RWPE2 (cell line): ENCODE measurements at regions not wholly inside any gene's neighbourhood (a gene's known extent, or its start where the extent isn't known, plus 50 kb on each side); places are given as distances from the start of the nearest gene placed in this dataset.

Experiments used
- ATAC-seq: fragments of 200-7000 bp; cut with Tn5 transposase; 3 replicates; pipeline ENCODE4 v1.9.1; 2021; ENCODE audit warnings: low read depth
- DNase-seq: peaks from one replicate; pipeline ENCODE4 v3.0.0-alpha.2; 2020; ENCODE audit warnings: low spot score
- H3K27ac ChIP-seq: fragments of 450-650 bp; 2 replicates; pipeline ENCODE4 v1.5.1; 2017; ENCODE audit warnings: mild to moderate bottlenecking; ENCODE audit not compliant: poor library complexity, severe bottlenecking
- H3K27me3 ChIP-seq: fragments of 250-450 bp; sonication (Bioruptor Pico); 2 replicates; pipeline ENCODE4 v1.5.1; 2021; ENCODE audit warnings: mild to moderate bottlenecking, moderate library complexity; ENCODE audit not compliant: insufficient read depth, poor library complexity, severe bottlenecking
- H3K36me3 ChIP-seq: fragments of 250-450 bp; sonication (Bioruptor Pico); 2 replicates; pipeline ENCODE4 v1.5.1; 2020; ENCODE audit warnings: low read depth, mild to moderate bottlenecking, moderate library complexity
- H3K4me1 ChIP-seq: fragments of 250-450 bp; sonication (Bioruptor Pico); 2 replicates; pipeline ENCODE4 v1.5.1; 2021; ENCODE audit warnings: mild to moderate bottlenecking, moderate library complexity; ENCODE audit not compliant: insufficient read depth, poor library complexity, severe bottlenecking
- H3K4me3 ChIP-seq: fragments of 250-450 bp; sonication (Bioruptor Pico); 2 replicates; pipeline ENCODE4 v1.5.1; 2021; ENCODE audit warnings: mild to moderate bottlenecking, moderate library complexity; ENCODE audit not compliant: severe bottlenecking
- H3K9me3 ChIP-seq: fragments of 250-450 bp; sonication (Bioruptor Pico); 2 replicates; pipeline ENCODE4 v1.5.1; 2021; ENCODE audit warnings: mild to moderate bottlenecking, moderate library complexity; ENCODE audit not compliant: severe bottlenecking
- TF ChIP-seq, protein P1 (sequence below): fragments of 450-650 bp; IDR thresholded peaks from one replicate; pipeline ENCODE4 v1.5.1; 2017; ENCODE audit warnings: mild to moderate bottlenecking, moderate library complexity; ENCODE audit not compliant: poor library complexity, severe bottlenecking

DNA sequence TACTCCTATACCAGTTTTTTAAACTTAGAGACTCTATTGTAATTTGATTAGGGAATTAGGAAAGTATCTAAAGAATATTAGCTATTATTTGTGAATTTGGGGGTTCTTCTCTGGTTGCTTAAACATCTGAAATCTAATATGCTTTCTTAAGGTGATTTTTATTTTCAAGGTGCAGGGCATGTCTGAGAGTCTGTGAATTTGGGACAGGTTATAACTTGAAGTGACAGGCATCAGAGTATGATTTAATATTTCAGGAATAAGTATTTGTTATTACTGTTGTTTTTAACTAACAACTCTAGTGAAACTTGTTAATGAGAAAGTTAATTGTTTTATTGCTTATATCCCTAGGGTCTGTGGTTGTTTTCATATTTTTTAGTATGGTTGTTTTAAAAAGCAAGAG lies 321.6 kb upstream of the EPHA3 start:
- H3K36me3 ChIP-seq: no peaks in the 10 kb centered on the region
- TF ChIP-seq, protein P1, sequence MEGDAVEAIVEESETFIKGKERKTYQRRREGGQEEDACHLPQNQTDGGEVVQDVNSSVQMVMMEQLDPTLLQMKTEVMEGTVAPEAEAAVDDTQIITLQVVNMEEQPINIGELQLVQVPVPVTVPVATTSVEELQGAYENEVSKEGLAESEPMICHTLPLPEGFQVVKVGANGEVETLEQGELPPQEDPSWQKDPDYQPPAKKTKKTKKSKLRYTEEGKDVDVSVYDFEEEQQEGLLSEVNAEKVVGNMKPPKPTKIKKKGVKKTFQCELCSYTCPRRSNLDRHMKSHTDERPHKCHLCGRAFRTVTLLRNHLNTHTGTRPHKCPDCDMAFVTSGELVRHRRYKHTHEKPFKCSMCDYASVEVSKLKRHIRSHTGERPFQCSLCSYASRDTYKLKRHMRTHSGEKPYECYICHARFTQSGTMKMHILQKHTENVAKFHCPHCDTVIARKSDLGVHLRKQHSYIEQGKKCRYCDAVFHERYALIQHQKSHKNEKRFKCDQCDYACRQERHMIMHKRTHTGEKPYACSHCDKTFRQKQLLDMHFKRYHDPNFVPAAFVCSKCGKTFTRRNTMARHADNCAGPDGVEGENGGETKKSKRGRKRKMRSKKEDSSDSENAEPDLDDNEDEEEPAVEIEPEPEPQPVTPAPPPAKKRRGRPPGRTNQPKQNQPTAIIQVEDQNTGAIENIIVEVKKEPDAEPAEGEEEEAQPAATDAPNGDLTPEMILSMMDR: no peak
- ATAC-seq (no peak), DNase-seq (no peak)
- no peak overlapping the region for H3K27ac ChIP-seq
- no peaks in the 10 kb centered on the region for H3K4me1 ChIP-seq
- no peaks in the 10 kb centered on the region for H3K27me3 ChIP-seq
- no peak overlapping the region for H3K4me3 ChIP-seq
- no peaks in the 10 kb centered on the region for H3K9me3 ChIP-seq

DNA sequence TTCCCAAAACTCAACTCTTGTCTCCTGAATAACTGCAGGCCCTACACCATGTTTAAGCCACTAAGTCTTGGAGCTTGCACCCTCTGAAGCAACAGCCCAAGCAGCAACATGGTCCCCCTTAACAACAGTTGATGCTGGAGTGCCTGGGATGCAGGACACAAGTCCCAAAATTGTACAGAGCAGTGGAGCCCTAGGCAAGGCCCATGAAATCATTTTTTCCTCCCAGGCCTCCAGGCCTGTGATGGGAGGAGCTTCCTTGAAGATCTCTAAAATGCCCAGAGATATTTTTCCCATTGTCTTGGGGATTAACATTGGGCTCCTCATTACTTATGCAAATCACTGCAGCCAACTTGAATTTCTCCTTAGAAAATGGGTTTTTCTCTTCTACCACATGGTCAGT lies 311.9 kb upstream of the EPHA3 start:
- DNase-seq: no peak
- Histone ChIP-seq H3K27ac (no peak overlapping the region), H3K4me1 (no peaks in the 10 kb centered on the region), H3K36me3 (no peaks in the 10 kb centered on the region), H3K4me3 (no peak overlapping the region), H3K9me3 (peaks cover 11% of the 10 kb centered on the region), H3K27me3 (no peaks in the 10 kb centered on the region)
- ATAC-seq: no peak
- TF ChIP-seq, protein P1: no peak

DNA sequence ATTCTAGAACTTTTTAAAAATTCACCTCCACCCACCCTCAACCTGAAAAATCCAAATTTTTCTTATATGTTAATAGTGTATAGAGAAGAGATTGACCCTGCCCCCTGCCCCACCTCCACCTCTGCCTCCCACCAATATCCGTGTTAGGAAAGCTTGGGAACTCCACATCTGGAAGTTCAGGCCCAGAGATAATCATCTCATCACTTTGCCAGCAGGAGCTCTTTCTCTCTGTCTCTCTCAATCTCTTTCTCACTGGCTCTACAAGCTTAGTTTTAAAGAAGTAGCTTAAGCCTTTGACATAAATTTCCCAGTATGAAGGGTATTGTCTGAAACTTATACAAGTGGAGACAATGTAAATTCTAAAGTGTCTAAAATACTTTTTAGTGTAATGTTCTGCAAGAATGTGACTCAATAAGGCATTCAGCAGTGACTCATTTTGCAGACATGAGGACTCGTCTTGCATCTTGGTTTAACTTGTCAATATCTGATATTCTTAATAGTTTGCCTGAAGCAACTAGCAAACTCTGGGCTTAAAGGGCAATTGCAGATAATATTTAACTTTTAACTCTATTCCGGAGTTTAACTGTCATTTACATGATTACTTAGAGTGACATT lies 299.8 kb upstream of the EPHA3 start:
- peak overlapping the region; percentile 76 for H3K27ac ChIP-seq
- DNase-seq: no peak

DNA sequence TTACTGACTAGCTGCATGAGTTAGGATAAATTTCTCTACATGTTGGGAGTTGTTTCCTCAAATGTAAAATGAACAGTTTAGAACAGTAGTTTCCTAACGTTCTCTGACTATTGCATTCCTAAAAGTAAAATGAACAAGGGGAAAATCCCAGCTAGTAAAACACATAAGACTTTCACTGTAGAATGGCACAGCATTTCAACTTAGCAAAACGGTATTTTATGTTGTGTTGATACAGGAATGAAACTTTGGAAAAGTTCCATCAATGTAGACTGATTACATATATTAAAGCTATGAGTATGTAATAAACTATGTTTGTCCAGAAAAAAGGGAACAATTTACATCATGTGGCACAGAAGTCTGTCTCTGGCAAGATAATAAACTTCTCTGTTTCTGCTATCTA lies 297.4 kb upstream of the EPHA3 start:
- ATAC-seq (peak; percentile 68), DNase-seq (no peak)
- Histone ChIP-seq H3K4me1 (peaks cover 36% of the 10 kb centered on the region), H3K9me3 (no peaks in the 10 kb centered on the region), H3K27ac (peak overlapping the region; percentile 76), H3K4me3 (no peak overlapping the region), H3K27me3 (no peaks in the 10 kb centered on the region), H3K36me3 (no peaks in the 10 kb centered on the region)
- TF ChIP-seq, protein P1: no peak

More for the DNA sequence above, 299.8 kb upstream of the EPHA3 start:
- ATAC-seq: peak; percentile 82
- H3K27me3 ChIP-seq: no peaks in the 10 kb centered on the region
- no peaks in the 10 kb centered on the region for H3K9me3 ChIP-seq
- TF ChIP-seq, protein P1: no peak
- H3K4me1 ChIP-seq: peaks cover 36% of the 10 kb centered on the region
- H3K36me3 ChIP-seq: no peaks in the 10 kb centered on the region
- H3K4me3 ChIP-seq: no peak overlapping the region

DNA sequence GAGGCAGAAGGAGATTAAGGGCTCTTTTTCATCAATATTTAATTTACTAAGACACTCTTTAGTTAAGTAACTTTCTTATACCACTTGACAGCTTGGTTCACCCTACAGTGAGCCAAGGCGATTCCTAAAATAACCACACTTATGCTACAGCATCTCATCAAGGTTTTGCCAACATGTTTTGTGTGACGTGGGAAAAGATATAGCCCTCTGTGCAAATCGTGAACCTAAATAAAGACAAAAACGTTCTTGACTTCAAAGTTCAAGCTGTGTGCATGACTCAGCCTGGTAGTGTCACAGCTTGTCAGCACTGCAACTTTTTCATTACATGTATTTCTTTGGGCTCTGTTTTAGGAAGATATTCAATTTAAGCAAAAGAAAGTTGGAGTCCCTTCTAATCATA lies 297.0 kb upstream of the EPHA3 start:
- Histone ChIP-seq H3K9me3 (no peaks in the 10 kb centered on the region), H3K27me3 (no peaks in the 10 kb centered on the region), H3K4me3 (no peak overlapping the region), H3K27ac (peak overlapping the region; percentile 76), H3K36me3 (no peaks in the 10 kb centered on the region), H3K4me1 (peaks cover 36% of the 10 kb centered on the region)
- ATAC-seq (peak; percentile 58; the same call in 2 of the 3 replicates), DNase-seq (no peak)
- TF ChIP-seq, protein P1: no peak
